ENCODE measurements at regions not wholly inside any gene's neighbourhood (a gene's known extent, or its start where the extent isn't known, plus 50 kb on each side); places are given as distances from the start of the nearest gene placed in this dataset.

DNA sequence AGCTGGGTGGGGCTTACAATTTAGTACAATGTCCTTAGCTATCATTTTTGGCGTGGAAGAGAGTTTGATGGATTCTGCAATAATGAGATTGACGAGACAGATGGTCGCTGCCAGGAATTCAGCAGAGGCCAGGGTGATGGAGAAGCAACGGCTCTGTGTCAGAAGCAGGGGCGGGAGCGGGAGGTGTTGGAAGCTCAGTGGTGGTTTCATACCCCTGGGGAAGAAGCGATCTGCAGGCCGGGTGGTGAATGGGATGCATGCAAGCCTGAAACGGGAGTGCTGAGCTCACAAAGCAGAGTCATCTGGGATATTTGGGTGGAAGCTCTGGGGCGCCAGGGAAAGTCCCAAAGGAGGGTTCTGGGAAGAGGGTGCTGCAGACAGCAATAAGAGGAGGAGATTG, 370.8 kb downstream of the ZNF536 start:
- no peak for TF ChIP-seq CTCF (IDR thresholded peaks at IDR 0.05; ENCODE audit: control insufficient read depth, insufficient read depth, low read depth, low read length, missing control alignments)
- no peak overlapping the region for H3K4me3 ChIP-seq (ENCODE audit: control insufficient read depth, low read depth, low read length)
- DNase-seq (ENCODE audit: low read depth) = no peak

- no peak for DNase-seq (ENCODE audit: low read depth)
- no peak overlapping the region for H3K4me3 ChIP-seq (ENCODE audit: control insufficient read depth, low read depth, low read length)
- no peak for TF ChIP-seq CTCF (IDR thresholded peaks at IDR 0.05; ENCODE audit: control insufficient read depth, insufficient read depth, low read depth, low read length, missing control alignments)
These were observed 370.3 kb downstream of the ZNF536 start for GRCh38 chr19:30742406-30742938.

GRCh38 chr19:30741566-30741965, 369.4 kb downstream of the ZNF536 start:
- TF ChIP-seq CTCF (IDR thresholded peaks at IDR 0.05; ENCODE audit: control insufficient read depth, insufficient read depth, low read depth, low read length, missing control alignments) = no peak
- DNase-seq (ENCODE audit: low read depth) = no peak
- H3K4me3 ChIP-seq (ENCODE audit: control insufficient read depth, low read depth, low read length) = no peak overlapping the region

DNA sequence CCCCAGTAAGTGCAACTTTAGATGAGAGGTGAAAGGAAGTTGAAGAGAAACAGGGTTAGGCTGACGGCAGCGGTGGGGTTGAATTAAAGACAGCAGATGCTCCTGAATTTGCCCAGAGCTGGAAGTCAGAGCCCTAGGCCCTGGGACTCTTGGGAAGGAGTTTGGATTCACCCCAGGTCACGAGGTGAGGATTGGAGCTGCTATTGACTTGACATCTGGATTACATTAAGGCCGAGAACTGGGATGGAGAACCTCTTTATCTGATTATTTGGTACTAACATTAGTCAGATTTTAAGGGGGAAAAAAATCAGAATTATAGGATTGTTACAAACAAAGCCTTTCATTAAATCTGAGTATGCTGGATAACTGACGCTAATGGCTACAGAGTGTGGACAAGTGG, 367.2 kb downstream of the ZNF536 start:
- DNase-seq (ENCODE audit: low read depth) = no peak
- no peak for TF ChIP-seq CTCF (IDR thresholded peaks at IDR 0.05; ENCODE audit: control insufficient read depth, insufficient read depth, low read depth, low read length, missing control alignments)
- H3K4me3 ChIP-seq (ENCODE audit: control insufficient read depth, low read depth, low read length) = no peak overlapping the region

DNA sequence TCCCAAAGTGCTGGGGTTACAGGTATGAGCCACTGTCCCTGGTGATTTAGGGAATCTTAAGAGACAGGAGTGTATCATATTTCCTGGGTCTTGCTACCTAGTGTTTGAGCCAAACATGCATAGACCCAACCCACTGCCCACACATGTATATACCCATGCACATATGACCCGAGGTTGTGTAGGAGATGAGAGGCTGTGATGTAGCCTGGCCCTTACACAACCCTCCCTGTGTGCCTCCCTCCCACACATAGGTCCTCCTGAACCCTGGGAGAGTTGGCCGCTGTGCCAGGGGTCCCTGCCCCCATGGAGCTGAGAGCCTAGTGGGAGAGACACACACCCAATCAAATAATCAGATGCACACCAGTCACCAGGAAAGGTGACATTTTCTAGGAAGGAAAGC, 365.9 kb downstream of the ZNF536 start:
- TF ChIP-seq CTCF (IDR thresholded peaks at IDR 0.05; ENCODE audit: control insufficient read depth, insufficient read depth, low read depth, low read length, missing control alignments) = no peak
- no peak for DNase-seq (ENCODE audit: low read depth)
- H3K4me3 ChIP-seq (ENCODE audit: control insufficient read depth, low read depth, low read length) = no peak overlapping the region

GRCh38 chr19:30734669-30735068, 362.5 kb downstream of the ZNF536 start:
- no peak overlapping the region for H3K4me3 ChIP-seq (ENCODE audit: control insufficient read depth, low read depth, low read length)
- no peak for DNase-seq (ENCODE audit: low read depth)
- TF ChIP-seq CTCF (IDR thresholded peaks at IDR 0.05; ENCODE audit: control insufficient read depth, insufficient read depth, low read depth, low read length, missing control alignments) = no peak
